Coronary artery (tissue), 2 donors: ENCODE measurements at regions not wholly inside any gene's neighbourhood (a gene's known extent, or its start where the extent isn't known, plus 50 kb on each side); places are given as distances from the start of the nearest gene placed in this dataset.

Source experiments
- DNase-seq: peaks from one replicate; pipeline ENCODE4 v3.0.0-alpha.2; 2017; ENCODE audit warnings: low spot score
- H3K27ac ChIP-seq, 2 donors: fragments of 200-600 bp; sonication (generic); one replicate each; pipeline ENCODE4 v1.5.1; 2016 to 2019
- H3K4me3 ChIP-seq: fragments of 200-600 bp; sonication (generic); 2 replicates; pipeline ENCODE4 v1.5.1; 2016; ENCODE audit warnings: mild to moderate bottlenecking, moderate library complexity
- CTCF ChIP-seq: fragments of 200-600 bp; sonication (generic); IDR thresholded peaks from one replicate; pipeline ENCODE4 v1.5.1; 2019; ENCODE audit warnings: antibody characterized with exemption

- TF ChIP-seq CTCF: no peak
- DNase-seq: no peak
- Histone ChIP-seq H3K27ac (peak overlapping the region; percentile 75 to 85), H3K4me3 (no peak overlapping the region)
Observed at GRCh38 chr6:169069356-169069755, 184.3 kb downstream of the THBS2 start.

GRCh38 chr6:169064194-169064593 is 189.5 kb downstream of the THBS2 start:
- H3K4me3 ChIP-seq: no peak overlapping the region
- no peak for DNase-seq
- no peak overlapping the region for H3K27ac ChIP-seq
- no peak for TF ChIP-seq CTCF

GRCh38 chr6:169062272-169062671 is 191.4 kb downstream of the THBS2 start:
- no peak for DNase-seq
- no peak for TF ChIP-seq CTCF
- H3K27ac ChIP-seq: no peak overlapping the region
- no peak overlapping the region for H3K4me3 ChIP-seq

GRCh38 chr6:169058634-169059033 is 195.0 kb downstream of the THBS2 start:
- DNase-seq: no peak
- Histone ChIP-seq H3K4me3 (no peak overlapping the region), H3K27ac (no peak overlapping the region)
- TF ChIP-seq CTCF: no peak

- TF ChIP-seq CTCF: no peak
- no peak for DNase-seq
- Histone ChIP-seq H3K4me3 (no peak overlapping the region), H3K27ac (no peak overlapping the region)
Observed at GRCh38 chr6:169052462-169052861, 201.2 kb downstream of the THBS2 start.

GRCh38 chr6:169051371-169051770 is 202.3 kb downstream of the THBS2 start:
- no peak for TF ChIP-seq CTCF
- DNase-seq: no peak
- Histone ChIP-seq H3K4me3 (no peak overlapping the region), H3K27ac (no peak overlapping the region)

- H3K4me3 ChIP-seq: no peak overlapping the region
- DNase-seq: no peak
- no peak overlapping the region for H3K27ac ChIP-seq
- no peak for TF ChIP-seq CTCF
Observed at GRCh38 chr6:169048865-169049205, 204.8 kb downstream of the THBS2 start.
